ENCODE measurements at regions not wholly inside any gene's neighbourhood (a gene's known extent, or its start where the extent isn't known, plus 50 kb on each side); places are given as distances from the start of the nearest gene placed in this dataset.

- TF ChIP-seq EZH2 (IDR thresholded peaks at IDR 0.05; ENCODE audit: low read length), result no peak
- TF ChIP-seq, protein P1, sequence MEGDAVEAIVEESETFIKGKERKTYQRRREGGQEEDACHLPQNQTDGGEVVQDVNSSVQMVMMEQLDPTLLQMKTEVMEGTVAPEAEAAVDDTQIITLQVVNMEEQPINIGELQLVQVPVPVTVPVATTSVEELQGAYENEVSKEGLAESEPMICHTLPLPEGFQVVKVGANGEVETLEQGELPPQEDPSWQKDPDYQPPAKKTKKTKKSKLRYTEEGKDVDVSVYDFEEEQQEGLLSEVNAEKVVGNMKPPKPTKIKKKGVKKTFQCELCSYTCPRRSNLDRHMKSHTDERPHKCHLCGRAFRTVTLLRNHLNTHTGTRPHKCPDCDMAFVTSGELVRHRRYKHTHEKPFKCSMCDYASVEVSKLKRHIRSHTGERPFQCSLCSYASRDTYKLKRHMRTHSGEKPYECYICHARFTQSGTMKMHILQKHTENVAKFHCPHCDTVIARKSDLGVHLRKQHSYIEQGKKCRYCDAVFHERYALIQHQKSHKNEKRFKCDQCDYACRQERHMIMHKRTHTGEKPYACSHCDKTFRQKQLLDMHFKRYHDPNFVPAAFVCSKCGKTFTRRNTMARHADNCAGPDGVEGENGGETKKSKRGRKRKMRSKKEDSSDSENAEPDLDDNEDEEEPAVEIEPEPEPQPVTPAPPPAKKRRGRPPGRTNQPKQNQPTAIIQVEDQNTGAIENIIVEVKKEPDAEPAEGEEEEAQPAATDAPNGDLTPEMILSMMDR (optimal IDR thresholded peaks at IDR 0.05 in 1 of 3, IDR thresholded peaks at IDR 0.05 in 1 of 3, conservative IDR thresholded peaks at IDR 0.05 in 1 of 3; ENCODE audit: extremely low read depth in 1 of 3, insufficient read depth in 2 of 3, low read length in 3 of 3), result no peak
- Histone ChIP-seq H3K9me1 (ENCODE audit: control insufficient read depth, extremely low read depth, insufficient read depth, low read length) (no peaks in the 10 kb centered on the region), H3K4me2 (ENCODE audit: control insufficient read depth, extremely low read depth, insufficient read depth, low read depth, low read length) (no peak overlapping the region), H4K20me1 (ENCODE audit: control insufficient read depth, extremely low read depth, insufficient read depth, low read length) (no peaks in the 10 kb centered on the region), H3K79me2 (ENCODE audit: control insufficient read depth, insufficient read depth, low read length) (no peaks in the 10 kb centered on the region), H3K27me3 (ENCODE audit: control insufficient read depth, extremely low read depth, insufficient read depth, low read length) (no peaks in the 10 kb centered on the region), H3K9ac (ENCODE audit: control insufficient read depth, extremely low read depth, insufficient read depth, low read length) (no peak overlapping the region), H3K27ac (ENCODE audit: control insufficient read depth, insufficient read depth, low read length) (no peak overlapping the region), H3K4me3 (ENCODE audit: control insufficient read depth in 2 of 3, extremely low read depth in 1 of 3, insufficient read depth in 2 of 3, low read depth in 1 of 3, low read length in 3 of 3) (no peak overlapping the region), H3K36me3 (ENCODE audit: control insufficient read depth in 2 of 2, extremely low read depth in 1 of 2, insufficient read depth in 2 of 2, low read length in 2 of 2) (no peaks in the 10 kb centered on the region), H3K4me1 (ENCODE audit: control insufficient read depth, extremely low read depth, insufficient read depth, low read length) (no peaks in the 10 kb centered on the region), H2AFZ (ENCODE audit: control insufficient read depth, low read length) (no peak overlapping the region), H3K9me3 (ENCODE audit: control insufficient read depth, low read depth, low read length) (no peaks in the 10 kb centered on the region)
- DNase-seq (ENCODE audit: low read depth, low spot score), result no peak
- FAIRE-seq, result no peak
- dilution Hi-C loops (cut with MboI; ENCODE audit: extremely low pct_ligation_motif_present, low sequenced_read_pairs), result no loop called here
Observed at GRCh38 chr15:88982304-88982945, 69.2 kb upstream of the MFGE8 start.

DNA sequence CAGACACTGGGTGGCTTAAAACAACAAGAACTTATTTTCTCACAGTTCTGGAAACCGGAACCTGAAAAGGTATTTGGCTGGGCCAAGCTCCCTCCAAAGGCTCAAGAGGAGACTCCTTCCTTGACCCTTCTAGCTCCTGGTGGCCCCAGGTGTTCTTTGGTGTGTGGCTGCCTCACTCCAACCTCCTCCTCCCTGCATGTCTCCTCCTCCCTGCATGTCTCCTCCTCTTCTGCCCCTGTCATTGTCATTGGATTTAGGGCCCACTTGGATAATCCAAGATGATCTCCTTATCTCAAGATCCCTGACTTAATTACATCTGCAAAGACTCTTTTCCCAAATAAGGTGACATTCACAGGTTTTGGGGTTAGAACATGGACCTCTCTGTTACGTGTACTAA lies 69.8 kb upstream of the MFGE8 start:
- no peak overlapping the region for H3K27ac ChIP-seq (ENCODE audit: control insufficient read depth, insufficient read depth, low read length)
- dilution Hi-C loops (cut with MboI; ENCODE audit: extremely low pct_ligation_motif_present, low sequenced_read_pairs), result no loop called here
- no peaks in the 10 kb centered on the region for H3K4me1 ChIP-seq (ENCODE audit: control insufficient read depth, extremely low read depth, insufficient read depth, low read length)
- H3K4me3 ChIP-seq (ENCODE audit: control insufficient read depth in 2 of 3, extremely low read depth in 1 of 3, insufficient read depth in 2 of 3, low read depth in 1 of 3, low read length in 3 of 3), result no peak overlapping the region
- no peak overlapping the region for H2AFZ ChIP-seq (ENCODE audit: control insufficient read depth, low read length)
- no peaks in the 10 kb centered on the region for H3K9me3 ChIP-seq (ENCODE audit: control insufficient read depth, low read depth, low read length)
- H3K4me2 ChIP-seq (ENCODE audit: control insufficient read depth, extremely low read depth, insufficient read depth, low read depth, low read length), result no peak overlapping the region
- DNase-seq (ENCODE audit: low read depth, low spot score) (no peak), FAIRE-seq (no peak)
- H3K9ac ChIP-seq (ENCODE audit: control insufficient read depth, extremely low read depth, insufficient read depth, low read length), result no peak overlapping the region
- no peaks in the 10 kb centered on the region for H3K9me1 ChIP-seq (ENCODE audit: control insufficient read depth, extremely low read depth, insufficient read depth, low read length)
- no peaks in the 10 kb centered on the region for H3K36me3 ChIP-seq (ENCODE audit: control insufficient read depth in 2 of 2, extremely low read depth in 1 of 2, insufficient read depth in 2 of 2, low read length in 2 of 2)
- TF ChIP-seq, protein P1 (optimal IDR thresholded peaks at IDR 0.05 in 1 of 3, IDR thresholded peaks at IDR 0.05 in 1 of 3, conservative IDR thresholded peaks at IDR 0.05 in 1 of 3; ENCODE audit: extremely low read depth in 1 of 3, insufficient read depth in 2 of 3, low read length in 3 of 3), result no peak
- TF ChIP-seq EZH2 (IDR thresholded peaks at IDR 0.05; ENCODE audit: low read length), result no peak
- no peaks in the 10 kb centered on the region for H3K79me2 ChIP-seq (ENCODE audit: control insufficient read depth, insufficient read depth, low read length)
- H4K20me1 ChIP-seq (ENCODE audit: control insufficient read depth, extremely low read depth, insufficient read depth, low read length), result no peaks in the 10 kb centered on the region
- no peaks in the 10 kb centered on the region for H3K27me3 ChIP-seq (ENCODE audit: control insufficient read depth, extremely low read depth, insufficient read depth, low read length)

Data from keratinocyte (primary cell).